Liver (tissue), 6 donors: ENCODE measurements at regions not wholly inside any gene's neighbourhood (a gene's known extent, or its start where the extent isn't known, plus 50 kb on each side); places are given as distances from the start of the nearest gene placed in this dataset.
"Not testable (repeated sequence)": the region's sequence is repeated elsewhere in the genome, so short reads cannot be mapped to it uniquely, and the experiment has no call there.

ENCODE experiments used
- DNase-seq: peaks from one replicate; pipeline ENCODE4 v3.0.0-alpha.2; 2017; ENCODE audit warnings: low spot score
- H3K27ac ChIP-seq, 2 donors: one replicate each; pipeline ENCODE4 v1.7.0; 2013; ENCODE audit warnings: inconsistent platforms in 2 of 2, low read length in 2 of 2, control low read depth in 1 of 2, low read depth in 1 of 2, mild to moderate bottlenecking in 1 of 2
- H3K27me3 ChIP-seq, 4 donors: one replicate each; pipeline versions ENCODE4 v1.6.1 to v1.7.0; 2013; ENCODE audit warnings: low read length in 3 of 4, inconsistent platforms in 1 of 4, mild to moderate bottlenecking in 1 of 4, moderate library complexity in 1 of 4; ENCODE audit not compliant: control insufficient read depth in 4 of 4, insufficient read depth in 4 of 4
- H3K36me3 ChIP-seq, 4 donors: one replicate each; pipeline versions ENCODE4 v1.6.1 to v1.7.0; 2013; ENCODE audit warnings: low read length in 3 of 4, mild to moderate bottlenecking in 3 of 4, low read depth in 1 of 4, moderate library complexity in 1 of 4; ENCODE audit not compliant: control insufficient read depth in 4 of 4, insufficient read depth in 3 of 4
- H3K4me1 ChIP-seq, 4 donors: one replicate each; pipeline versions ENCODE4 v1.6.1 to v1.7.0; 2013; ENCODE audit warnings: low read length in 3 of 4, mild to moderate bottlenecking in 3 of 4, moderate library complexity in 1 of 4; ENCODE audit not compliant: control insufficient read depth in 4 of 4, insufficient read depth in 4 of 4
- H3K4me3 ChIP-seq, 3 donors: one replicate each; pipeline versions ENCODE4 v1.6.1 to v1.7.0; 2013; ENCODE audit warnings: low read length in 3 of 3, control low read depth in 1 of 3, low read depth in 1 of 3, mild to moderate bottlenecking in 1 of 3
- H3K9ac ChIP-seq, 2 donors: one replicate each; pipeline ENCODE4 v1.7.0; 2013; ENCODE audit warnings: low read length in 2 of 2, mild to moderate bottlenecking in 2 of 2, moderate library complexity in 2 of 2, control low read depth in 1 of 2, low read depth in 1 of 2
- H3K9me3 ChIP-seq, 4 donors: one replicate each; pipeline versions ENCODE4 v1.6.1 to v1.7.0; 2013; ENCODE audit warnings: low read length in 3 of 4; ENCODE audit not compliant: control insufficient read depth in 4 of 4
- WGBS: extraction: QIAGEN DNeasy Blood & Tissue Kit; methylation state at CpG from one replicate; pipeline ENCODE4 v1.1.7; 2013; 5-methylcytosine and 5-hydroxymethylcytosine counted together
- donor health status: healthy.
- donor health status: healthy.
- donor health status: healthy.

DNA sequence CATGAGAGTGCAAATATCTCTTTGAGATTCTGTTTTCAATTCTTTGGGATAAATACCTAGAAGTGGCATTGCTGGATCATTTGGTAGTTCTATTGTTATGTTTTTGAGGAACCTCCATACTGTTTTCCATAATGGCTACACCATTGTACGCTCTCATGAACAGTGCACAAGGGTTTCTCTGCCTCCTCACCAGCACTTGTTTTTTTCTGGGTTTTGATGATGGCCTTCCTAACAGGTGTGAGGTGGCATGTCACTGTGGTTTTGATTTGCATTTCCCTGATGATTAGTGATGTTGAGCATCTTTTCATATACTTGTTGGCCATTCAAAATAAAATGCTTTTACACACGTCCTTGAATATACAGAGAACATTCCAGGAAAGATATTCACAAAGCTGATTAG, 96.2 kb downstream of the CDRT15L2 start:
- not testable (repeated sequence) for H3K4me3 ChIP-seq, H3K36me3 ChIP-seq, H3K9me3 ChIP-seq, H3K9ac ChIP-seq, H3K27ac ChIP-seq, DNase-seq, H3K4me1 ChIP-seq, H3K27me3 ChIP-seq
- WGBS, result 63% methylated on average over 2 of the region's 2 CpGs

DNA sequence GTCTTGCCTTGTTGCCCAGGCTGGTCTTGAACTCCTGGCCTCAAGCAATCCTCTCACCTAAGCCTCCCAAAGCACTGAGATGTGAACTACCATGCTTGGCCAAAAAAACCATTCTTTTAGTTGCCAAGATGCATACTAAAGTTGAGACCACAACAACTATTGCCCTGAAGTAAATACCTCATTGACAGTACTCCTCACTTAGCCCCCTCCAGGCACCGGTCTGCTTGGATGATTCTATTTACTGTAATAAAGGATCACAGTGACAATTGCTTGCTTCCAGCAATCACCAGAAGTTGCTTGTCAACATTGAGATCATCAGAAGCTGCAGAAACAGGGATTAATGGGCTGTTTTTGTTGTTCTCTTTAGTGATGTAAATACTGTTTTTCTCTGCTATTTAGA, 97.1 kb downstream of the CDRT15L2 start:
- H3K36me3 ChIP-seq, H3K9ac ChIP-seq, H3K4me3 ChIP-seq, H3K9me3 ChIP-seq, H3K4me1 ChIP-seq, H3K27ac ChIP-seq, DNase-seq, H3K27me3 ChIP-seq: not testable (repeated sequence)
- 77% methylated on average over 1 of the region's 1 CpG for WGBS

DNA sequence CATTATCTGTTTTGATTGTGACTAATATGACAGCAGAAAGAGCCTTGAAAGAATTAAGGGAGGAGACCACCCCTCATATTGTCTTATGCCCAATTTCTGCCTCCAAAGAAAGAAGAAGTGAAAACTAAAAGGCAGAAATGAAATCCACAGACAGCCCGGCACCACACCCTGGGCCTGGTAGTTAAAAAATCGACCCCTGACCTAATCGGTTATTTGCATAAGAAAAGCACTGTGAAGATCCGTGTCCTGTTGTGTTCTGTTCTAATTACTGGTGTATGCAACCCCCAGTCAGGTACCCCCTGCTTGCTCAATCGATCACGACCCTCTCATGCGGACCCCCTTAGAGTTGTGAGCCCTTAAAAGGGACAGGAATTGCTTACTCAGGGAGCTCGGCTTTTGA, 97.9 kb downstream of the CDRT15L2 start:
- not testable (repeated sequence) for H3K36me3 ChIP-seq, H3K9ac ChIP-seq, H3K9me3 ChIP-seq, H3K27ac ChIP-seq, H3K4me3 ChIP-seq, H3K27me3 ChIP-seq, DNase-seq, H3K4me1 ChIP-seq
- 74% methylated on average over 8 of the region's 8 CpGs for WGBS

DNA sequence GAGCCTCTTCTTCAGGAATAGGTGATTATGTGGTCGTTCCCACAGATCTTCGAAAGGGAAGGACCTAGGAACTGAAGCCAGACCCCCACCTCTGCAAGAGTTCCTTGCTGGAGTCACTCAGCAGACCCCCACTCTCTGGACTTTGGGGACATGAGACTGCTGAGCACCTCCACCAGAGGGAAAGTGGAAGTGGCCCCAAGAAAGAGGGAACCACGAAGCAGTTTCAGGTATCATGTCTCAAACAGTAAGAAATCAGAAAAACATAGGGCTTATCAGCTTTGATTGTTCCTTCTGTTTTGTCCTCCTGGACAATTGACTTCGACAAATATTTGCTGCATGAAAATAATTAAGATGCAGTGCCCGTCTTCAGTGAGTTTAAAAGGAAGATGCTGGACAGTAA, 98.9 kb downstream of the CDRT15L2 start:
- WGBS, result 72% methylated on average over 5 of the region's 5 CpGs
- H3K9me3 ChIP-seq, H3K27me3 ChIP-seq, H3K4me3 ChIP-seq, DNase-seq, H3K4me1 ChIP-seq, H3K9ac ChIP-seq, H3K27ac ChIP-seq, H3K36me3 ChIP-seq: not testable (repeated sequence)

DNA sequence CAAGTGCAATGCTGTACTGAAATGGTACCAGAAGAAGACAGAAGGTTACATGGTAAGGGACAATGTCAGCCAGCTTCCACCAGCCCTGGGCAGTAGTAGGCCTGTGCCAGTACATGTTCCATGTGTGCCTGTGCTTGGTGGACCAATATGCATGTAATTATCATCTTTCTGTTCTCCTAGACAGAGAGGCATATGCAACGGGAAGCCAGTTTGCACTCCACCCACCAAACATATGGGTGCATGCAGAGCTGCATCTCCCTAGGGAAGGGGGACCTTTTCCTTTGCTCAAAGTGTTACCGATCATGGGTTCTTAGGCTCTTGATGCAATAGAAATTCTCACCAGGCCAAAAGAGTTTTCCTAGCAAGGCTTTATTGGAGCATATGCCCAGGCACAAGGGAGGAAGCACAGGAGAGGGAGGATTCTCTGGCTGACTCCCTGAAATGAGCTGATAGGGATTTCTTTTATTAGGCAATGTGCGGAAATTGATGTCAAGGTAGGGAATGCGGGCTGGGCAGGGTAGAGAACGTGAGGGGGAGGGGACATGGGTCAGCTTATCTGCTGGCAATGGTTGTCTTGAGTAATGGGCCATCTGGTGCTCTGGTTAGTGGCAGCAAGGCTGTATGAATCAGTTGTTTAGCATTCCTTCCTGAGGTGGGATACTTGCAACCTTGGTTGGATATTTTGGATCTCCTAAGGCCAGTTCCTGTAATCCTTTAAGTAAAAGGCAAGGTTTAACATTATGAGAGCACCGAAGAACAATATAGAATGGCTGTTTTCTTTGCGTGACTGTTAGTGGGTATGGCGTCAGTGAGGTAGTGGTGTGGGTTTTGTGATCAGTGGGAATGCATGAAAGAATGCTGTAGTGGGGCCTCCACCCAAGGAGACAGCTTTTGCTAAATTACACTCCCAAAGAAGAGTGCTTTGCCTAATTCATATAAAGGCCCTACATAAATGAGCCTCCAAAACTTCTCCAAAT, 102.5 kb downstream of the CDRT15L2 start:
- 82% methylated on average over 8 of the region's 8 CpGs for WGBS
- not testable (repeated sequence) for H3K36me3 ChIP-seq, H3K27ac ChIP-seq, H3K9ac ChIP-seq, H3K27me3 ChIP-seq, DNase-seq, H3K4me3 ChIP-seq, H3K9me3 ChIP-seq, H3K4me1 ChIP-seq

DNA sequence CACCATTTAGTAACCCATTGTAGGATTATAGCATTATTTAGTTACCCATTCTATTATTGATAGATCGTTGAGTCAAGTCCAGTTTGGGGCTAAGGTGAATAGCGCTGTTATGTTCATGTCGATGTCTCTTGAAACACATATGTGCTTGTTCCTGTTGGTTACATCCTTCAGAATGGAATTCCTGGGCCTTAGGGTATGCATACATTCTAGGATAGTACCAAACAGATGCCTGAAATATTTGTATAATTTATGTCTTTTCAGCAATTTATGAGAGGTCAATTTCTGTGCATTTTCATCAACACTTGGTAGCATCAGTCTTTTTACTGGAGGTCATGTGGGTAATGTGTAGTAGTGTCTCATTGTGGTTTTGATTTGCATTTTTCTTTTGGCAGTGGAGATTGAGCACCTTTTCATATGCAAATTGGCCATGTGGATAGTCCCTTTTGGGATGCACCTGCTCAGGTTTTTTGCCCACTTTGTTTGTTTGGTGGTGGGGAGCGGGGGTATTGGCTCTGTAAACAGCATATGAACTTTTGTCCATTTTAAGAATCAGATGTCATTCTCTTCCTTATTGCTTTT, 104.2 kb downstream of the CDRT15L2 start:
- H3K27me3 ChIP-seq, H3K4me1 ChIP-seq, H3K9me3 ChIP-seq, DNase-seq, H3K27ac ChIP-seq, H3K36me3 ChIP-seq, H3K4me3 ChIP-seq, H3K9ac ChIP-seq: not testable (repeated sequence)
- 95% methylated on average over 3 of the region's 4 CpGs for WGBS

DNA sequence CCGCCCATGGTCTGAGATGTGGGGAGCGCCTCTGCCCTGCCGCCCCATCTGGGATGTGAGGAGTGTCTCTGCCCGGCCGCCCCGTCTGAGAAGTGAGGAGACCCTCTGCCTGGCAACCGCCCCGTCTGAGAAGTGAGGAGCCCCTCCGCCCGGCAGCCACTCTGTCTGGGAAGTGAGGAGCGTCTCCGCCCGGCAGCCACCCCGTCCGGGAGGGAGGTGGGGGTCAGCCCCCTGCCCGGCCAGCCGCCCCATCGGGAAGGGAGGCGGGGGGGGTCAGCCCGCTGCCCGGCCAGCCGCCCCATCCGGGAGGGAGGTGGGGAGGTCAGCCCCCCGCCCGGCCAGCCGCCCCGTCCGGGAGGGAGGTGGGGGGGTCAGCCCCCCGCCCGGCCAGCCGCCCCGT, 105.5 kb downstream of the CDRT15L2 start:
- 97% methylated on average over 28 of the region's 32 CpGs for WGBS
- not testable (repeated sequence) for H3K27me3 ChIP-seq, H3K36me3 ChIP-seq, H3K4me3 ChIP-seq, H3K9ac ChIP-seq, H3K27ac ChIP-seq, H3K4me1 ChIP-seq, DNase-seq, H3K9me3 ChIP-seq

DNA sequence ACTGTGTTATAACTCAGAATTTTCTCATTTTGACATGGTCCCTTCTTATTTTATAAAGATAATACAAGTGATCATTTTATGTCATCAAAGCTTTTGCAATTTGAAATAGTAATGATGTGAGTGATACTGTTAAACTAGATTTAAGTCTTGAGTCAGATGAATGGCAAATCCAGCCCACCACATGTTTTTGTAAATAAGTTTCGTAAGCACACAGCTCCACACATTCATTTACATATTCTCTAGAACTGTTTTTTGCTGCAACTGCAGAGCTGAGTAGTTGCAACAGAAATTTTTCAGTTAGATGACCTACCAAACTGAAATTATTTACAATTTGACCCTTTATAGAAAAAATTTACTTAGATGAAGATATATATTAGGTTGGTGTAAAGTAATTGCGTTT, 108.1 kb downstream of the CDRT15L2 start:
- H3K27ac ChIP-seq, H3K9me3 ChIP-seq, DNase-seq, H3K27me3 ChIP-seq, H3K4me3 ChIP-seq, H3K36me3 ChIP-seq, H3K9ac ChIP-seq, H3K4me1 ChIP-seq: not testable (repeated sequence)
- WGBS, result no CpG with 5 or more reads among the region's 2 CpGs
